GM21526 (cell line): ENCODE measurements at regions not wholly inside any gene's neighbourhood (a gene's known extent, or its start where the extent isn't known, plus 50 kb on each side); places are given as distances from the start of the nearest gene placed in this dataset.

Experiments used
- ATAC-seq: cut with Tn5 transposase; IDR thresholded peaks from one replicate; pipeline ENCODE4 v1.9.1; 2021; ENCODE audit warnings: moderate library complexity; ENCODE audit not compliant: unreplicated experiment, low FRiP score

GRCh38 chr4:22911285-22911684 lies 218.5 kb downstream of the GBA3 start:
- no peak for ATAC-seq

DNA sequence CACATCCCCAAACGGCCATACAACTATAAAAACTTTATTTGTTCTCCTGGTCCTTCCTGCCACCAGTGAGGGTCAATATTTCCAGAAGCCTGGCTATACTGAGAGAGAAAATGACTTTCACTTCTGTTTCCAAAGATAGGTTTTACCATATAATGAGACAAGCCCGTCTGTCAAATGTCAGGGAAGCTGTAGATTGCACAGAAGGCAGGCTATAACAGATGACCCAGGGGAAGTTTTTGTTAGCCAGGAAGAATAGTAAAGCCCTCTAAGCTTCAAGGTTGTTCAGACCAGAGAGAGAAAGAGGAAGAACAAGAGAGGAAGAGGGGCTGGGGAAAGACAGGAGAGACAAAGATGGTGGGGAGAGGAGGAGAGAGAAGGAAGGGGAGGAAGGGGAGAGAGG lies 217.5 kb downstream of the GBA3 start:
- no peak for ATAC-seq

GRCh38 chr4:22906045-22906444 lies 213.3 kb downstream of the GBA3 start:
- ATAC-seq: no peak

GRCh38 chr4:22903913-22904312 lies 211.2 kb downstream of the GBA3 start:
- ATAC-seq: no peak

- ATAC-seq: no peak
Measured at GRCh38 chr4:22901631-22902030, 208.9 kb downstream of the GBA3 start.

DNA sequence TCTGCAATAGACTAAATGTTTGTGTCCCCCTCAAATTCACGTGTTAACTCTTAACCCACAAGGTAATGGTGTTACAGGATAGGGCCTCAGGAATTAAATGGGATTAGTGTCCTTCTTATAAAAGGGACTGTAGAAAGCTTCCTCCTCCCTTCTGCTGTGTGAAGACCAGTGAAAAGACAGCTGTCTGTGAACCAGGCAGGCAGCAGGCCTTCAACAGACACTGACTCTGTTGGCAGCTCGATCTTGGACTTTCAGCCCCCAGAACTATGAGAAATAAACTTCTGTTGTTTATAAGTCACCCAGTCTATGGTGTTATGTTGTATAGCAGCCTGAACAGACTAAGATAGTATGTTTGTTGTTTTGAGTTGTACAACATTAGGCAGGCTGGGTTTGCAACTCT lies 208.1 kb downstream of the GBA3 start:
- ATAC-seq: no peak

- no peak for ATAC-seq
Measured at GRCh38 chr4:22897520-22898108, 204.9 kb downstream of the GBA3 start.

- ATAC-seq: no peak
Measured at GRCh38 chr4:22895482-22895881, 202.7 kb downstream of the GBA3 start.

- ATAC-seq: no peak
Measured at GRCh38 chr4:22884157-22884556, 191.4 kb downstream of the GBA3 start.

- no peak for ATAC-seq
Measured at GRCh38 chr4:22881411-22881810, 188.7 kb downstream of the GBA3 start.

DNA sequence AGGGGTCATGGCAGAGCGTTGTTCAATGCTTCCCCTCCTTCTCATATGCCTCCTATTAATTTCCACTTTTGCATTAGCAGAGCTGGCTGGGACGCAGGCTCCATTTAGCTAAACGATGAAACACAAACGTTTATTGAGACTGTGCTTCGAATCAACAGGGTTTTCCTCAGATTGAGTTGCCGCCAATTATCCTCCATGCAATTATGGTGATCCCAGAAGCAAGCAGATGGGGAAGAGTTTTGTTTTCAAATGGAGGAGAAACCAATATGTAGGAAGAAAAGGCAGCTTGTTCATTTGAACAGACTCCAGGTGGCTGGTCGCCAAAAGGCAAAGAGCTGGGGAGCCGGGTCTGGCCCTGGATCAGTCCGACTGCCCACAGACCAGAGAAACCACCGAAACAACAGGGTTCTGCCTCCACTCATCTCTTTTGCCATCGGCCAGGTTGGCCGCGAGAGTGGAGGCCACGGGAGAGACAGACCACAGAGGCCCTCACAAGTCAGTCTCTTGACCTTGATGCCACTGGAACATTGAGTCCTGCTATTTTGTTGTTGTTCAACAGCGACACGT lies 184.8 kb downstream of the GBA3 start:
- ATAC-seq: no peak

- no peak for ATAC-seq
Measured at GRCh38 chr4:22876270-22876669, 183.5 kb downstream of the GBA3 start.

DNA sequence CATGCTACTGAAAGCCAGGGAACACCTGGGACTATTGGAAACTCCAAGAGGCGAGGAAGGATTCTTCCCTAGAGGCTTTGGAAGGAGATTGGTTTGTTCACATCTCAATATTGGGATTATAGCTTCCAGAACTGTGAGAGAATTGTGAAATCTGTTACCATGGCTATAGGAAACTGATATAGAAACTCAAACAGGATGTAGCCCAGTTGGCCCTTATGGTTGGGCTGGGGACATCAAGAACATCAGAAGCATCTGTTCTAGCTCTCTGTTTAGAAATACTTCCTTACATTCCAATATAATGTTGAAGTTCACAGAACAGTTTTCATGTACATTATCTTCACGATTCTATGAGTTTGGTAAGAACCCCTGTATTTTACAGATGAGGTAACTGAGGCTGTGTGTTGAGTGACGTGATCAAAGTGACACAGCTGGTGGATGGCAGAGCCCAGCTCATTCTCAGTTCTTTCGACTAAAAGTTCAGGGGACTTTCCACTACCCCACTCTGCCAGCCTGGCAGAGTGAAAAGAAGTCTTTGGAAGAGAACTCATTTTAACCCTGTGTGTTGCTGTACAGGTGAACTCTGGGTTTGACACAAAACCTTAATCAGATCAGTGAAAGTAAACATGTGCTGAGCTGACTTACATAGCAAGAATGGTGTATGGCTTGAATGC lies 183.0 kb downstream of the GBA3 start:
- ATAC-seq: no peak

- ATAC-seq: no peak
Measured at GRCh38 chr4:22874334-22874912, 181.7 kb downstream of the GBA3 start.

GRCh38 chr4:22873899-22874298 lies 181.2 kb downstream of the GBA3 start:
- no peak for ATAC-seq

- ATAC-seq: no peak
Measured at GRCh38 chr4:22870847-22871449, 178.2 kb downstream of the GBA3 start.

DNA sequence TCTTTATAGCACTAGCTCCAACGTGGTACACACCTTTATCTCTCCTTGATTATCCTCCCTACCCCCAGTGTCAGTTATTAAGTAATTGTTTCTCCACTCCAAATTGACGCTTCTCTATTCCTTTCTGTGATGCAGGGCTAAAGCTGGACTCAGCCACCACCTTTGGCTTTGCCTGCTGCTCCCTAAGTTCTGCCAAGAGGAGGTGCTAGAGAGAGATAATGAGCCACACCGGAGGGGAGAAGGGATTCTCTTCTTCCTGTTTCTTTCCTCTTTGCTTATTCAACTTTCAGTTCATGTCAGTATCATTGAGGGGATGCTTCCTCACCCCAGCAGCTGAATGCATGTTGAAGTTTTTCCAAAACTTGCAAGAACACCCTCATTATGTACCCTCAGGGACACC lies 176.5 kb downstream of the GBA3 start:
- no peak for ATAC-seq
